ENCODE measurements at regions not wholly inside any gene's neighbourhood (a gene's known extent, or its start where the extent isn't known, plus 50 kb on each side); places are given as distances from the start of the nearest gene placed in this dataset.

- no peak overlapping the region for H3K4me3 ChIP-seq (ENCODE audit: low read length)
- DNase-seq (ENCODE audit: low read depth), result no peak
- no peak for TF ChIP-seq CTCF (conservative IDR thresholded peaks at IDR 0.05; ENCODE audit: low read depth, low read length)
Measured at GRCh38 chr2:140033638-140034037, 1253.4 kb upstream of the NXPH2 start.

GRCh38 chr2:140027966-140028365 is 1247.8 kb upstream of the NXPH2 start:
- H3K4me3 ChIP-seq (ENCODE audit: low read length), result no peak overlapping the region
- no peak for DNase-seq (ENCODE audit: low read depth)

GRCh38 chr2:140027320-140027719 is 1247.1 kb upstream of the NXPH2 start:
- H3K4me3 ChIP-seq (ENCODE audit: low read length), result no peak overlapping the region
- DNase-seq (ENCODE audit: low read depth), result no peak
- no peak for TF ChIP-seq CTCF (conservative IDR thresholded peaks at IDR 0.05; ENCODE audit: low read depth, low read length)

More at GRCh38 chr2:140027966-140028365, 1247.8 kb upstream of the NXPH2 start:
- no peak for TF ChIP-seq CTCF (conservative IDR thresholded peaks at IDR 0.05; ENCODE audit: low read depth, low read length)

GRCh38 chr2:140023291-140023690 is 1243.1 kb upstream of the NXPH2 start:
- TF ChIP-seq CTCF (conservative IDR thresholded peaks at IDR 0.05; ENCODE audit: low read depth, low read length), result no peak
- no peak overlapping the region for H3K4me3 ChIP-seq (ENCODE audit: low read length)
- no peak for DNase-seq (ENCODE audit: low read depth)

GRCh38 chr2:140018541-140018940 is 1238.4 kb upstream of the NXPH2 start:
- no peak overlapping the region for H3K4me3 ChIP-seq (ENCODE audit: low read length)
- no peak for DNase-seq (ENCODE audit: low read depth)
- TF ChIP-seq CTCF (conservative IDR thresholded peaks at IDR 0.05; ENCODE audit: low read depth, low read length), result no peak

GRCh38 chr2:140014204-140014546 is 1234.0 kb upstream of the NXPH2 start:
- no peak for TF ChIP-seq CTCF (conservative IDR thresholded peaks at IDR 0.05; ENCODE audit: low read depth, low read length)
- no peak for DNase-seq (ENCODE audit: low read depth)
- no peak overlapping the region for H3K4me3 ChIP-seq (ENCODE audit: low read length)

- TF ChIP-seq CTCF (conservative IDR thresholded peaks at IDR 0.05; ENCODE audit: low read depth, low read length), result no peak
- DNase-seq (ENCODE audit: low read depth), result no peak
- no peak overlapping the region for H3K4me3 ChIP-seq (ENCODE audit: low read length)
Measured at GRCh38 chr2:140013545-140014203, 1233.5 kb upstream of the NXPH2 start.

All from retinal pigment epithelial cell (primary cell).